ENCODE measurements at regions not wholly inside any gene's neighbourhood (a gene's known extent, or its start where the extent isn't known, plus 50 kb on each side); places are given as distances from the start of the nearest gene placed in this dataset.

GRCh38 chr2:200077838-200078237 is 122.5 kb downstream of the MAIP1 start:
- H3K4me3 Mint-ChIP-seq = no peak overlapping the region
- H3K9me3 Mint-ChIP-seq = no peaks in the 10 kb centered on the region
- DNase-seq (no peak), ATAC-seq (no peak)
- peaks cover 12% of the 10 kb centered on the region for H3K27me3 Mint-ChIP-seq
- no peak overlapping the region for H3K27ac Mint-ChIP-seq
- H3K4me1 Mint-ChIP-seq = no peaks in the 10 kb centered on the region
- no peaks in the 10 kb centered on the region for H3K36me3 Mint-ChIP-seq (ENCODE audit: low read depth)

GRCh38 chr2:200079356-200079755 is 124.0 kb downstream of the MAIP1 start:
- H3K27ac Mint-ChIP-seq = no peak overlapping the region
- no peak overlapping the region for H3K4me3 Mint-ChIP-seq
- H3K4me1 Mint-ChIP-seq = no peaks in the 10 kb centered on the region
- no peaks in the 10 kb centered on the region for H3K36me3 Mint-ChIP-seq (ENCODE audit: low read depth)
- no peak for ATAC-seq
- H3K27me3 Mint-ChIP-seq = peaks cover 9% of the 10 kb centered on the region
- no peak for DNase-seq
- H3K9me3 Mint-ChIP-seq = no peaks in the 10 kb centered on the region

- Mint-ChIP-seq H3K27ac (no peak overlapping the region), H3K36me3 (ENCODE audit: low read depth) (no peaks in the 10 kb centered on the region), H3K4me1 (no peaks in the 10 kb centered on the region), H3K4me3 (no peak overlapping the region), H3K9me3 (no peaks in the 10 kb centered on the region), H3K27me3 (peaks cover 9% of the 10 kb centered on the region)
- ATAC-seq (no peak), DNase-seq (no peak)
Observed at GRCh38 chr2:200081236-200081635, 125.9 kb downstream of the MAIP1 start.

GRCh38 chr2:200081811-200082210 is 126.4 kb downstream of the MAIP1 start:
- DNase-seq = no peak
- Mint-ChIP-seq H3K9me3 (no peaks in the 10 kb centered on the region), H3K4me3 (no peak overlapping the region), H3K4me1 (no peaks in the 10 kb centered on the region), H3K27ac (no peak overlapping the region), H3K36me3 (ENCODE audit: low read depth) (no peaks in the 10 kb centered on the region), H3K27me3 (peaks cover 9% of the 10 kb centered on the region)
- ATAC-seq = no peak

- no peaks in the 10 kb centered on the region for H3K9me3 Mint-ChIP-seq
- no peaks in the 10 kb centered on the region for H3K36me3 Mint-ChIP-seq (ENCODE audit: low read depth)
- DNase-seq (no peak), ATAC-seq (no peak)
- H3K4me1 Mint-ChIP-seq = no peaks in the 10 kb centered on the region
- H3K4me3 Mint-ChIP-seq = no peak overlapping the region
- H3K27me3 Mint-ChIP-seq = peaks cover 7% of the 10 kb centered on the region
- no peak overlapping the region for H3K27ac Mint-ChIP-seq
Observed at GRCh38 chr2:200084036-200084435, 128.7 kb downstream of the MAIP1 start.

GRCh38 chr2:200086911-200087310 is 131.5 kb downstream of the MAIP1 start:
- no peak for DNase-seq
- H3K27me3 Mint-ChIP-seq = peaks cover 4% of the 10 kb centered on the region
- H3K27ac Mint-ChIP-seq = no peak overlapping the region
- no peaks in the 10 kb centered on the region for H3K36me3 Mint-ChIP-seq (ENCODE audit: low read depth)
- ATAC-seq = no peak
- no peaks in the 10 kb centered on the region for H3K4me1 Mint-ChIP-seq
- H3K4me3 Mint-ChIP-seq = no peak overlapping the region
- no peaks in the 10 kb centered on the region for H3K9me3 Mint-ChIP-seq

- no peak for ATAC-seq
- Mint-ChIP-seq H3K4me3 (no peak overlapping the region), H3K27me3 (peaks cover 4% of the 10 kb centered on the region), H3K4me1 (no peaks in the 10 kb centered on the region), H3K36me3 (ENCODE audit: low read depth) (no peaks in the 10 kb centered on the region), H3K9me3 (no peaks in the 10 kb centered on the region), H3K27ac (no peak overlapping the region)
- DNase-seq = no peak
Observed at GRCh38 chr2:200087451-200087850, 132.1 kb downstream of the MAIP1 start.

- no peak overlapping the region for H3K27ac Mint-ChIP-seq
- H3K4me3 Mint-ChIP-seq = no peak overlapping the region
- no peak for DNase-seq
- H3K9me3 Mint-ChIP-seq = no peaks in the 10 kb centered on the region
- peaks cover 7% of the 10 kb centered on the region for H3K27me3 Mint-ChIP-seq
- H3K4me1 Mint-ChIP-seq = no peaks in the 10 kb centered on the region
- H3K36me3 Mint-ChIP-seq (ENCODE audit: low read depth) = no peaks in the 10 kb centered on the region
- ATAC-seq = no peak
Observed at GRCh38 chr2:200089040-200089755, 133.8 kb downstream of the MAIP1 start.

- ATAC-seq (no peak), DNase-seq (no peak)
- no peak overlapping the region for H3K4me3 Mint-ChIP-seq
- no peaks in the 10 kb centered on the region for H3K4me1 Mint-ChIP-seq
- peaks cover 8% of the 10 kb centered on the region for H3K27me3 Mint-ChIP-seq
- no peaks in the 10 kb centered on the region for H3K9me3 Mint-ChIP-seq
- H3K36me3 Mint-ChIP-seq (ENCODE audit: low read depth) = no peaks in the 10 kb centered on the region
- no peak overlapping the region for H3K27ac Mint-ChIP-seq
Observed at GRCh38 chr2:200089756-200090109, 134.4 kb downstream of the MAIP1 start.

- Mint-ChIP-seq H3K36me3 (ENCODE audit: low read depth) (no peaks in the 10 kb centered on the region), H3K27ac (no peak overlapping the region), H3K4me1 (no peaks in the 10 kb centered on the region), H3K27me3 (peaks cover 9% of the 10 kb centered on the region), H3K4me3 (no peak overlapping the region), H3K9me3 (no peaks in the 10 kb centered on the region)
- ATAC-seq (no peak), DNase-seq (no peak)
Observed at GRCh38 chr2:200090683-200091082, 135.3 kb downstream of the MAIP1 start.

GRCh38 chr2:200091126-200091525 is 135.7 kb downstream of the MAIP1 start:
- no peak overlapping the region for H3K4me3 Mint-ChIP-seq
- peaks cover 9% of the 10 kb centered on the region for H3K27me3 Mint-ChIP-seq
- no peaks in the 10 kb centered on the region for H3K36me3 Mint-ChIP-seq (ENCODE audit: low read depth)
- no peak overlapping the region for H3K27ac Mint-ChIP-seq
- no peaks in the 10 kb centered on the region for H3K9me3 Mint-ChIP-seq
- DNase-seq (no peak), ATAC-seq (no peak)
- H3K4me1 Mint-ChIP-seq = no peaks in the 10 kb centered on the region

GRCh38 chr2:200092235-200092634 is 136.9 kb downstream of the MAIP1 start:
- H3K9me3 Mint-ChIP-seq = no peaks in the 10 kb centered on the region
- ATAC-seq (no peak), DNase-seq (no peak)
- H3K36me3 Mint-ChIP-seq (ENCODE audit: low read depth) = no peaks in the 10 kb centered on the region
- no peak overlapping the region for H3K27ac Mint-ChIP-seq
- H3K27me3 Mint-ChIP-seq = peaks cover 10% of the 10 kb centered on the region
- no peak overlapping the region for H3K4me3 Mint-ChIP-seq
- H3K4me1 Mint-ChIP-seq = no peaks in the 10 kb centered on the region

- Mint-ChIP-seq H3K9me3 (no peaks in the 10 kb centered on the region), H3K27me3 (peaks cover 9% of the 10 kb centered on the region), H3K4me1 (no peaks in the 10 kb centered on the region), H3K4me3 (no peak overlapping the region), H3K27ac (no peak overlapping the region), H3K36me3 (ENCODE audit: low read depth) (no peaks in the 10 kb centered on the region)
- no peak for DNase-seq
- ATAC-seq = no peak
Observed at GRCh38 chr2:200095436-200095835, 140.1 kb downstream of the MAIP1 start.

- Mint-ChIP-seq H3K27me3 (peaks cover 6% of the 10 kb centered on the region), H3K36me3 (ENCODE audit: low read depth) (no peaks in the 10 kb centered on the region), H3K4me1 (no peaks in the 10 kb centered on the region), H3K27ac (no peak overlapping the region), H3K4me3 (no peak overlapping the region), H3K9me3 (no peaks in the 10 kb centered on the region)
- no peak for DNase-seq
- ATAC-seq = no peak
Observed at GRCh38 chr2:200099256-200099655, 143.9 kb downstream of the MAIP1 start.

- ATAC-seq = no peak
Observed at GRCh38 chr2:200100027-200100426, 144.6 kb downstream of the MAIP1 start.

GRCh38 chr2:200101922-200102321 is 146.5 kb downstream of the MAIP1 start:
- Mint-ChIP-seq H3K27ac (no peak overlapping the region), H3K4me1 (no peaks in the 10 kb centered on the region), H3K27me3 (peaks cover 14% of the 10 kb centered on the region), H3K36me3 (ENCODE audit: low read depth) (no peaks in the 10 kb centered on the region), H3K4me3 (no peak overlapping the region), H3K9me3 (no peaks in the 10 kb centered on the region)
- ATAC-seq (no peak), DNase-seq (no peak)

More at GRCh38 chr2:200100027-200100426, 144.6 kb downstream of the MAIP1 start:
- Mint-ChIP-seq H3K4me3 (no peak overlapping the region), H3K4me1 (no peaks in the 10 kb centered on the region), H3K27ac (no peak overlapping the region), H3K36me3 (ENCODE audit: low read depth) (no peaks in the 10 kb centered on the region), H3K27me3 (peaks cover 7% of the 10 kb centered on the region), H3K9me3 (no peaks in the 10 kb centered on the region)
- no peak for DNase-seq

Measured in activated naive CD8-positive, alpha-beta T cell treated with anti-CD3 and anti-CD28 coated beads, Interleukin-2, amount 50 U/mL, for 24 hours (primary cell).